ENCODE measurements at regions not wholly inside any gene's neighbourhood (a gene's known extent, or its start where the extent isn't known, plus 50 kb on each side); places are given as distances from the start of the nearest gene placed in this dataset.

DNA sequence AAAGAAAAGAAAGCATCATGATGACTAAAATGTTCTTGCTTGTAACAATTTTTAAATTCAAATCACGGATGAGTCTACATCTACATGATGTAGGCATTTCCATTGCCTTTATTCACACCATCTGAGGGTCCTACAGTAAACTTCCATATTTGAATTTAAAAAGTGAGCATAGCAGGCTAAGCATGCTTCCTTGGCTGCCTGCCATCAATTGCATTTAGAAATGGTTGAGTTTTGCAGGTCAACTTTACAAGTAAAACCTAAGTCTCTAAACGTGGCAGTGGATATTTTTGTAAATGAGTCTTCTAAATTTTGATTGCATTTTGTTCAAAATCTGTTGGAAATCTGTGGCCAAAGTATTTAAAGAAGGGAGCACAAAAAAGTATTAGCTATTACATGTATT lies 136.5 kb upstream of the PTCH1 start:
- no peak for DNase-seq

- no peak for DNase-seq
These were observed 133.9 kb upstream of the PTCH1 start for GRCh38 chr9:95650720-95651119.

DNA sequence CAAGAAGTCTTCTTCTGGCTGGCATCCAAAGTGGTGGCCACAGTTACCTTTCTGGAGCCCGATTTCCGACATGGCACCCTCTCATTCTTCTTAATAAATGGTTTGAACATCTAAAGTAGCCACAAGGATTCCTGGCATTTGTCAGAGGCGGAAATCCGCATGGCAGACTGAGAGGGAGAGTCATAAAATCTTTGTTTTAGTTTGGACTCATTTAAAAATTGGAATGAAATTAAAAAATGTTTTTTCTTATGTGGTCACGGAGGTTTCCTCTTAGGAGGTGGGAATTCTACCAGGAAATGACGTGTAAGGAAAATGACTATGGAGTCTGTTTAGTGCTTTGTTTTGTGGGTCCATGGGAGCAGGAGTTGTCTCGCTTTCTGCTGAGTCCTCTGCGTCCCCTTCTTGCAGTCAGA lies 133.0 kb upstream of the PTCH1 start:
- DNase-seq, result no peak

DNA sequence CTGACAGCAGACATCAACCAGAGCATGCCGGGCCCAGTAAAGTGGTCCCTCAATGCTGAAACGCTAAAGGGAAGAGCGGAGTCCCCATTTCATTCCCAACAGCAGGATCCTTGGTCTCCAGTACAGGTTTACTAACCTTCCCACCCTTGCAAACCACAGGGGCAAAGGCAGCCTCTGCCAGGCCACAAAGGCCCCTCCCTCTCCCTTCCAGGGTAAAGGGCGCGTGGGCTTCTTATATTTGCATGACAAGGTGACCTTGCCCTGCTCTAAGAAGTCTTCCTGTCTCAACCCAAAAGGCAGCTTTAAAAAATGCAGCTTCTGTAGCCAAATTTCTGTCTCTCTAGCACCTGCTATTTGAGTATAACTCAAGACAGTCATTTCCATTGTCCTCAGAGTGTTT lies 131.5 kb upstream of the PTCH1 start:
- no peak for DNase-seq

- no peak for DNase-seq
These were observed 129.2 kb upstream of the PTCH1 start for GRCh38 chr9:95645992-95646391.

DNA sequence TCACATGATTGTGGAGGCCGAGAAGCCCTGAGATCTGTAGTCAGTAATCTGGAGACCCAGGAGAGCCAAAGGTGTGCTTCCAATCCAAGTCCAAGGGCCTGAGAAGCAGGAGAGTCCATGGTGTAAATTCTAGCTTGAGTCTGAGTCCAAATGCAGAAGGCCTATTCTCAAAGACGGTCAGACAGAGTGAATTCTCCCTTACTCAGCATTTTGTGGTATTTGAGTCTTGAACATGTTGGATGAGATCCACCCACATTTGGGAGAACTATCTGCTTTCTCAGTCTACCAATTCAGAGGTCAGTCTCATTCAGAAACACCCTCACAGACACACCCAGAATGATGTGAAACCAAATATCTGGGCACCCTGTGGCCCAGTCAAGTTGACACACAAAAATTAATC lies 128.8 kb upstream of the PTCH1 start:
- no peak for DNase-seq

DNA sequence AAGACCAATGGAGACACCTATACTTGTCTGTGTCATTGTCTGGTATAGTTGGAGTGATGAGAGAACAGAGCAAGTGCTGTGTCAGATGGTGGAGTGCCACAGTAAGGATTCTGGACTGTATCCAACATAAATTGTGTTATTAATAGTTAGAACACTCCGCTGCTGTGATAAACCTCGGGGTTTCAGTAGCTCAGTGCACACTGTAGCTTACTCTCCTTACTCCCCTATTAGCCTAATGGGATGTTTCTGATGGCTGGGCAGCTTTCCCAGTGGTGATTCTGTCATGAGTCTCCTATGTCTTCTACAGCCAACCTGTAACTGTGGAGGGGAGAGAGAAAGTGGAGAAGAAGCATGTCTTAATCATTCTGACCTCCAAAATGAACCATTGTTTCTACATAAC lies 127.6 kb upstream of the PTCH1 start:
- no peak for DNase-seq

DNA sequence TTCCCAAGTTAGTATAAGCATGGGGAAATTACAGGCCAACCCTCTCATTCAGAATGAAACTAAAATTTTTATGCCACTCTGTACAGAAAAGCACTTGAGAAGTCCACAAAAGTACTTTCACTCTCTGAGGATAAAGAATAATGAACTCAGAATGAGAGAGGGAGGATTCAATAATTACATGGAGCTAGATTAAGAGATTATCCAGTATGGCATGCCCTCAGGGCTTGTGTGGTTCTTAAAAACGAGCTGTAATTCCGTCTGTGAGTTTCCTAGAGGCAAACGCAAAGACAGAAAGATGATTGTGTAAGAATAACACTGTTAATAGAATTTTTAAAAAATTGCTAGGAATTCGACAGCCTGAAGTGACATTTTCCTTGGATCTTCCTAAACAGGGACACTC lies 126.8 kb upstream of the PTCH1 start:
- no peak for DNase-seq

- DNase-seq, result no peak
These were observed 125.4 kb upstream of the PTCH1 start for GRCh38 chr9:95642189-95642588.

- DNase-seq, result no peak
These were observed 124.8 kb upstream of the PTCH1 start for GRCh38 chr9:95641586-95641985.

GRCh38 chr9:95640336-95640735 lies 123.6 kb upstream of the PTCH1 start:
- DNase-seq, result no peak

- DNase-seq, result no peak
These were observed 119.4 kb upstream of the PTCH1 start for GRCh38 chr9:95635986-95636671.

GRCh38 chr9:95634536-95634935 lies 117.8 kb upstream of the PTCH1 start:
- DNase-seq, result no peak

GRCh38 chr9:95634114-95634513 lies 117.3 kb upstream of the PTCH1 start:
- DNase-seq, result no peak

- no peak for DNase-seq
These were observed 112.8 kb upstream of the PTCH1 start for GRCh38 chr9:95629585-95629984.

- DNase-seq, result no peak
These were observed 111.0 kb upstream of the PTCH1 start for GRCh38 chr9:95627802-95628201.

- no peak for DNase-seq
These were observed 110.3 kb upstream of the PTCH1 start for GRCh38 chr9:95626885-95627558.

GRCh38 chr9:95626341-95626740 lies 109.6 kb upstream of the PTCH1 start:
- DNase-seq, result no peak

- DNase-seq, result no peak
These were observed 106.9 kb upstream of the PTCH1 start for GRCh38 chr9:95623640-95624039.

DNA sequence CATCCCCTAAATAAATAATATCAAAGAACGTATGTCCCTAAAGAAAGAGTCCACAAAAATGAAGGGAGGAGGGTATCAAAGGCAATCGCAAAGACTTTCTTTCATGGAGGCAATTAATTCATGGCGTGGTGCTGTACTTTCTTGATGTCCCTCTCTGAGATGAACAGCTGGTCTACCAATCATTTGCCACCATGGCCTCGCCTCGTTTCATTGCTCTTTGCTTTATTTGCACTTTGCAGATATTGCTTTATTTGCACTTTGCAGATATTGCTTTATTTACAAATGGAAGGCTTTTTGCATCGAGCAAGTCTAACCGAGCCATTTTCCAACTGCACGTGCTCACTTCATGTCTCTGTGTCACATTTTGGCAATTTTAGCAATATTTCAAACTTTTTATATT lies 104.0 kb upstream of the PTCH1 start:
- DNase-seq, result no peak

- DNase-seq, result no peak
These were observed 103.5 kb upstream of the PTCH1 start for GRCh38 chr9:95620314-95620713.

- DNase-seq, result no peak
These were observed 98.5 kb upstream of the PTCH1 start for GRCh38 chr9:95615246-95615645.

DNA sequence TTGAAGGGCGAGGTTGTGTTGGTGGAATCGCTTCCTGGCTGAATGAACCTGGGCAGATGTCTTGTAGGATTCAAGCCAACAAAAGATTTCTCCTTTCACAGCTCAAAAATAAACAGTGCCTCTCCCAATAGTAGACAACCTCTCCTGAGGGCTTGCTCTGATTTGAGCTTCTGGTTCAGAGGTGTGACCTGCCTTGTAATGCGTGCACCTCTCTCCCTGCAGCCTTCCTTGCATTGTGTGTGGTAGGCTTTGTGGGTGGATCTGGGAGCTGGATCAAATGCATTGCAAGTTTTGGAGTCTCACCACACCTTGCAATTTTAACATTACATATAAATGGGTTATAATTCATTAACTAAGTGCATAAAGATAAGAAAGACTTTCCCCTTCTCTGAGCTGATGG lies 96.9 kb upstream of the PTCH1 start:
- no peak for DNase-seq

- no peak for DNase-seq
These were observed 94.6 kb upstream of the PTCH1 start for GRCh38 chr9:95611354-95611753.
